ENCODE measurements at regions not wholly inside any gene's neighbourhood (a gene's known extent, or its start where the extent isn't known, plus 50 kb on each side); places are given as distances from the start of the nearest gene placed in this dataset.

DNA sequence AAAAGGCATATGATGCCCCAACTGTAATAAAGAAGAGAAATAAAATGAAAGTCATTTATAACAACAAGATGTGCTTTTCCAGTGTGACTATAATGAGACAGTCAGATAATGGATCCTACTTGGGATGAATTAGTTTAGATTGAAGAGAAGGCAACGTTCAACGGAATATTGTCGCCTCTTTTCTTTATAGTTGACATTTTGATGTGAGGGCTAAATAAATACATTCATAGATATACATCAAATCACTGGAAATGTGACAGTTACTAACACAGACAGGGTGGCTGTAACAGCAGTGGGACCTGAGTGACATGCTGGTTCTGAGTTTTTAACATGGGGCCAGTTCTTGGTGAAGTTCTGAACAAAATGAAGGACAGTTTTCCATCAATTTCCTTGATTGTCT lies 61.1 kb upstream of the ATP2B2 start:
- TF ChIP-seq, protein P1, sequence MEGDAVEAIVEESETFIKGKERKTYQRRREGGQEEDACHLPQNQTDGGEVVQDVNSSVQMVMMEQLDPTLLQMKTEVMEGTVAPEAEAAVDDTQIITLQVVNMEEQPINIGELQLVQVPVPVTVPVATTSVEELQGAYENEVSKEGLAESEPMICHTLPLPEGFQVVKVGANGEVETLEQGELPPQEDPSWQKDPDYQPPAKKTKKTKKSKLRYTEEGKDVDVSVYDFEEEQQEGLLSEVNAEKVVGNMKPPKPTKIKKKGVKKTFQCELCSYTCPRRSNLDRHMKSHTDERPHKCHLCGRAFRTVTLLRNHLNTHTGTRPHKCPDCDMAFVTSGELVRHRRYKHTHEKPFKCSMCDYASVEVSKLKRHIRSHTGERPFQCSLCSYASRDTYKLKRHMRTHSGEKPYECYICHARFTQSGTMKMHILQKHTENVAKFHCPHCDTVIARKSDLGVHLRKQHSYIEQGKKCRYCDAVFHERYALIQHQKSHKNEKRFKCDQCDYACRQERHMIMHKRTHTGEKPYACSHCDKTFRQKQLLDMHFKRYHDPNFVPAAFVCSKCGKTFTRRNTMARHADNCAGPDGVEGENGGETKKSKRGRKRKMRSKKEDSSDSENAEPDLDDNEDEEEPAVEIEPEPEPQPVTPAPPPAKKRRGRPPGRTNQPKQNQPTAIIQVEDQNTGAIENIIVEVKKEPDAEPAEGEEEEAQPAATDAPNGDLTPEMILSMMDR (conservative IDR thresholded peaks at IDR 0.05; ENCODE audit: low read length) = no peak
- TF ChIP-seq EZH2phosphoT487 (IDR thresholded peaks at IDR 0.05; ENCODE audit: borderline replicate concordance, low read depth, low read length) = no peak

Measured in OCI-LY7 (cell line).